HG02938 (cell line): ENCODE measurements at regions not wholly inside any gene's neighbourhood (a gene's known extent, or its start where the extent isn't known, plus 50 kb on each side); places are given as distances from the start of the nearest gene placed in this dataset.
"Not testable (repeated sequence)": the region's sequence is repeated elsewhere in the genome, so short reads cannot be mapped to it uniquely, and the experiment has no call there.

ENCODE experiments used
- ATAC-seq: cut with Tn5 transposase; IDR thresholded peaks from one replicate; pipeline ENCODE4 v1.9.1; 2021; ENCODE audit warnings: mild to moderate bottlenecking, moderate library complexity; ENCODE audit not compliant: unreplicated experiment

GRCh38 chr4:170729897-170730296 lies 640.1 kb upstream of the AADAT start:
- no peak for ATAC-seq

GRCh38 chr4:170729236-170729635 lies 639.5 kb upstream of the AADAT start:
- ATAC-seq, result no peak

- ATAC-seq, result no peak
These were observed 634.4 kb upstream of the AADAT start for GRCh38 chr4:170724191-170724590.

DNA sequence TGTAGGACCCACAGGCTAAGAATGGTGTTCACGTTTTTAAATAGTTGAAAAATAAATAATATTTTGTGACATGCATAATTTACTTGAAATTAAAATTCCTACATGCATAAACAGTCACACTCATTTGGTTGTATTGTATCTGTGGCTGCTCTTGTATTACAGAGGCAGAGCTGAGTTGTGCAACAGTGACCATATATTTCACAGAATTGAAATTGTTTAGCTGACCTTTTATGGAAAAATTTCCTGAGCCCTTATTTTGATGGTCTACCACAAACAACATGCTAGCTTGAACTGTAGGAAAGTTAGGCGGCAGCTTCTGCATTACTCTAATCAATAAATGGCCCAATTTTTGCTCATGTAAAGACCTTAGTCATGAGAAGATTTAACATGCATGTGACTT lies 633.4 kb upstream of the AADAT start:
- no peak for ATAC-seq

- no peak for ATAC-seq
These were observed 632.1 kb upstream of the AADAT start for GRCh38 chr4:170721812-170722373.

GRCh38 chr4:170716868-170717267 lies 627.1 kb upstream of the AADAT start:
- no peak for ATAC-seq

- ATAC-seq, result no peak
These were observed 616.2 kb upstream of the AADAT start for GRCh38 chr4:170705907-170706306.

- ATAC-seq, result no peak
These were observed 610.3 kb upstream of the AADAT start for GRCh38 chr4:170700064-170700463.

DNA sequence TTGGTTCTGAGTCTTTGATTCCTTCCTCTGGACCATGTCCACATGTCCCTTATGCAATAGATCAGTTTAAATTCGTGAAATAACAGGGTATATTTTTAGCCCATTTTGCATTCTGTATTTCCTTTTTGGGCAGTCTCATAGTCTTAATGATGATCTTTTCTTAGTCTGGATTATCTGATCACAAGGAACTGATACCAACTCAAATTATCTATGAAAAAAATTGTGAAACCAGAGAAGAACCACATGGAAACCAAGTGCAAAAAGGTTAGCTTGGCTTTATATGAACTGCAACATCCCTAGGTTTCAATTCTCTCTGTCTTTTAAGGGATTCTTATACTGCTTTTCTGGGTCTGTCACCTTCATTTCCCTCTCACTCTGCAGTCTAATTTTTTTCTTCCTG lies 608.6 kb upstream of the AADAT start:
- peak; percentile 69 for ATAC-seq

GRCh38 chr4:170697845-170698244 lies 608.1 kb upstream of the AADAT start:
- ATAC-seq, result peak; percentile 46

DNA sequence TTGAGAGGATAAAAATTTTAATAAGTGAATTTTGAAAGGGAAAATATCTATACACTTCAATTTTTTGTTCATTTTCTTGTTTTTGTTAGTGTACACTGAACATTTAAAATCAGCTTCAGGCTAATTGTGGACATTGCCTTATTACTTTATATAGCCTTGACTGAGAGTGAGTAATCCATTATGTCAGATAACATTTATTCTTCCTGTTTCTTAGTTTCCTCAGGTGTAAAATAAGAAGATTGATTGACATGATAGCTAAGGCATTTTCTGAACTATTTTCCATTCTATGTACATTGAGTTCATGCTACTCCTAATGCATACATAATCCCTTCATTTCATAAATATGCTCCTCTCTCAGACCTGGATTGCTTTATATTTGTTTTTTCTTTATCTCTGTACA lies 607.3 kb upstream of the AADAT start:
- ATAC-seq, result no peak

- no peak for ATAC-seq
These were observed 601.4 kb upstream of the AADAT start for GRCh38 chr4:170691168-170691567.

GRCh38 chr4:170687751-170688150 lies 598.0 kb upstream of the AADAT start:
- ATAC-seq, result no peak

DNA sequence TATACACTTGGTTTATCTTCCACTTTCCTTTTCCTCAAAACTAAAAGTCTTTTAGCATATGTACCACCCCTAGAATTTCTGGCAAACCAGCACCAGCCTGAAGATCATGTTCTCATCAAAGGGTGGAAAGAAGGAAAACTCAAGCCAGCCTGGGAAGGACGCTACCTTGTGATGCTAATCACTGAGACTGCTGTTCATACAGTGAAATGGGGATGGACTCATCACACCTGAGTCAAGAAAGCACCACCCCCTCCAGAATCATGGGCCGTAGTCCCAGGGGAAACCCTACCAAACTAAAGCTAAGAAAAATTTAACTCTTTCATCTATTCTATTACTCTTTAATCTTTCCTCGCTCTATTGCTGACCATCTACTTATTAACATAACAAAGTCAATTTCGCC lies 595.9 kb upstream of the AADAT start:
- not testable (repeated sequence) for ATAC-seq

DNA sequence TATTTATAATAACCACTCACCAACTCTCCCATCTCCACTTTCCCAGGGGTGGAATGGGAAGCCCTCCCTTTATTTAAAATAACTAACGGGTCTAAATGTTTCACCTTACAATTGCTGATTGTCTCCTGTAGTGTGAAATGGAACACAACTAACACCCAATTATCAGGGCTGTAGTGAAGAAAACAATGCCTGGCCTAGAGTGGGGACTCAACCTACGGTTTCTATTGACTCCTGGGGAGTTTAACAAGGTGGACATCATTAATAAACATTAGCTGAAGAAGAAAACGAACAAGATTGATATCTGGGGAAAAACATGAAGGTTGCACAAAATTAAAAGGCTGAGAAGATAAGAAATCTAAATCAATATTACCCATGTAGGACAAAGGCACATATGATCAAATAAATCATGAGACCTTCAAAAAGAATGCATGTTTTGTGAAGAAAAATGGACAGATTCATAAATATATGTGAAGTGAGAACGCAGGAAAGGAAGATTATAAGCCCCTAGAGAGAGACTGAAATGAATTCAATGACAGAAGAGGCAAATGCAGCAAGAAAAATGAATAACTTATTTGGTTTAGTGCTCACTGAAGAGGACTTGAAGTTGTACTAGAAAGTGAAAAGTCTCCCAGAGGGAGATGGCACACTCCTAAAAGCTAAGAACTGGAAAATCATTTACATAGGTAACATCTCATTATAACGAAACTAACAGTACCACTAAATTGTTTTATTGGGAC lies 593.0 kb upstream of the AADAT start:
- ATAC-seq, result no peak

DNA sequence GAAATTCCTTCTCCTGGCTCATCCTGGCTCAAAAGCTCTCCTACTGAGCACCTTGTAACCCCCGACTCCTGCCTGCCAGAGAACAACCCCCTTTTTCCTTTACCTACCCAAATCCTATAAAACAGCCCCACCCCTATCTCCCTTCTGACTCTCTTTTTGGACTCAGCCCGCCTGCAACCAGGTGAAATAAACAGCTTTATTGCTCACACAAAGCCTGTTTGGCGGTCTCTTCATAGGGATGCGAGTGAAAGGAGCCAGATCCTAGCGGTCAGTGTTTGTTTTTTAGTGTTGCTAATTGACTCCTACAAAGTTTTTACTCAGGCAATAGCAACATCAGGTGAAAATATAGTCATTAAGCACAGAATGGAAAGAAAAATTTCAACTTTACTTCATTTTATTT lies 592.3 kb upstream of the AADAT start:
- ATAC-seq, result not testable (repeated sequence)

GRCh38 chr4:170675568-170676262 lies 586.0 kb upstream of the AADAT start:
- ATAC-seq, result peak; percentile 50

DNA sequence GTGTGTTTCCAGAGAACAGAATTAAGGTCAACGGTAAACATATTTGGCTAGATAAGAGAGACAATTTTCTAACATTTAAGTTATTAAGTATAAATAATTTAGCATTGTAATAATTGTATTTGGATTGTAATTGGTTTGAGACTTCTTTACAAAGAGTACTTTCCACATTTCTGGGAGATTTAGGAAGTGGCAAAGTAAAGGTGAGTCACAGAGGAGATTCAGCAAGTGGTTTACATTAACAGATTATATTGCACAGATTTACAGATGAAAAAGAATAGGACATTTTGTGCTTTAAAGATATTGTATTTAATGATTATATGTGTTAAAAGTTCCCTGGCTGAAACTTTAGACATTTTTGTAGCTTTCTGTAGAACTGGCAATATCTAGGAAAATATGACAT lies 584.4 kb upstream of the AADAT start:
- no peak for ATAC-seq

GRCh38 chr4:170672381-170672965 lies 582.7 kb upstream of the AADAT start:
- no peak for ATAC-seq

DNA sequence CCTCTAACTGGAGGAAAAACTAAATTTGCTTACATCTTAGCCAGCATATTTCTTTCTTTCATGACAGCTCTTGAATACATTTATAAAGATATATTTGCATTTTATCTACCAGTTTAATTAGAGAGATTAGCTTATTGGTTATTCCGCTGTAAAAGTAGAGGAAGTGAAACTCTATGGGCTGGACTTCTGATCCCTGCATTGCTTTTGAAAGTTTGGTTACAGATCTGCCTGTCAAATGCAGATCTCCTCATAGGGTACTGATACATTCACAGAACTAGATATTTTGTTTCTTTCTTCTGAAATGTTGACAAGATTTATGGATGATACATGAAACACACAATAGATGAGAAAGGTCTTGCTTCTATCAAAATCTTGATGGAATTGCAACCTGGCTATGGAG lies 581.4 kb upstream of the AADAT start:
- ATAC-seq, result no peak

DNA sequence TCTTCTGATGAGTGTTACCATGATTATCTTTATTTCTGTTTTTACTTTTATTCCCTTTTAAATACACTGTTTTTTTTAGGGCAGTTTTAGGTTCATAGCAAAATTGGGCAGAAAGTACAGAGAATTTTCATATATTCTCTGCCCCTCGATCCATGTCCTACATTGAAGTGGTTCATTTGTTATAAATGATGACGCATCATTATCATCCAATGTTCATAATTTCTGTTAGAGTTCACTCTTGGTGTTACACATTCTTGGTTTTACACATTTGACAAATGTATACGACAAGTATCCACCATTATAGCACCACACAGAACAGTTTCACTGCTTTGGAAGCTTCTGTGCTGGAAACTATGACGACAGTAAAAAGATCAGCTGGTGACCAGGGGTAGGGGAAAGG lies 578.1 kb upstream of the AADAT start:
- ATAC-seq, result no peak

GRCh38 chr4:170666909-170667308 lies 577.2 kb upstream of the AADAT start:
- ATAC-seq, result no peak
